IMR-90 (cell line): ENCODE measurements at regions not wholly inside any gene's neighbourhood (a gene's known extent, or its start where the extent isn't known, plus 50 kb on each side); places are given as distances from the start of the nearest gene placed in this dataset.

Experiments used
- BHLHE40 ChIP-seq: fragments of 150-350 bp; IDR thresholded peaks from 2 replicates; pipeline ENCODE4 v1.6.1; 2016; ENCODE audit warnings: mild to moderate bottlenecking, low read depth, low read length
- CEBPB ChIP-seq: IDR thresholded peaks from 2 replicates; pipeline ENCODE4 v1.6.1; 2012; ENCODE audit warnings: low read depth, low read length, improper control_type of control experiment
- MAZ ChIP-seq: IDR thresholded peaks from 2 replicates; pipeline ENCODE4 v1.6.1; 2012; ENCODE audit warnings: low read depth, mild to moderate bottlenecking, low read length, improper control_type of control experiment, moderate library complexity, borderline replicate concordance
- MXI1 ChIP-seq: IDR thresholded peaks from 2 replicates; pipeline ENCODE4 v1.6.1; 2012; ENCODE audit warnings: low read depth, mild to moderate bottlenecking, low read length, moderate library complexity, borderline replicate concordance
- POLR2A ChIP-seq: IDR thresholded peaks from 2 replicates; pipeline ENCODE4 v1.6.1; 2012; ENCODE audit warnings: mild to moderate bottlenecking, low read depth, low read length
- RAD21 ChIP-seq: IDR thresholded peaks from 2 replicates; pipeline ENCODE4 v1.6.1; 2012; ENCODE audit warnings: low read length, improper control_type of control experiment
- RCOR1 ChIP-seq: IDR thresholded peaks from 2 replicates; pipeline ENCODE4 v1.6.1; 2012; ENCODE audit warnings: mild to moderate bottlenecking, low read length, improper control_type of control experiment; ENCODE audit not compliant: insufficient replicate concordance
- RFX5 ChIP-seq: IDR thresholded peaks from 2 replicates; pipeline ENCODE4 v1.8.0; 2012; ENCODE audit warnings: low read depth, mild to moderate bottlenecking, low read length, moderate library complexity
- SMC3 ChIP-seq: fragments of 150-350 bp; IDR thresholded peaks from 2 replicates; pipeline ENCODE4 v1.6.1; 2016; ENCODE audit warnings: low read depth, mild to moderate bottlenecking, antibody characterized with exemption, low read length, moderate library complexity
- TF ChIP-seq, protein P1 (sequence below): conservative IDR thresholded peaks from 2 replicates; pipeline ENCODE4 v1.5.1; 2012; ENCODE audit warnings: mild to moderate bottlenecking, low read depth, low read length, improper control_type of control experiment
- TF ChIP-seq, protein P2 (sequence below): fragments of 150-350 bp; IDR thresholded peaks from 2 replicates; pipeline ENCODE4 v1.6.1; 2017; ENCODE audit warnings: mild to moderate bottlenecking, antibody characterized with exemption, low read length, low read depth

DNA sequence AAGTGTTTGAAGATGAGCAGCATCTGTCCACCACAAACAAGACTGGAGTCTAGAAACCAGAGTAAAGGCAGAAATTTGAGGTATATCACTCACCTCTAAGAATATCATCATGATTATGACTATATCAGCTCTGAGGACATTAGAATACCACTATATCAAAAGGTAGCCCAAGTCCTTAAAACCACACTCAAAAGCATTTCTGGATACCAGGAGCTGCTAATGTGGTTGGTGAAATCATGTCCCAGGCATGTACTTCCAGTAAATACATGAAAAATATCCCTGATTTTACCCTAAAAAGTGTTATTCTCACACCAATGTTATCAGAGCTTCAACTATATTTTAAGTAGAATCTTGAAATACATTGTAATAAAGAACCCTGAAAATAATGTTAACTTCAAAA, 136.3 kb upstream of the SMAD1 start:
- TF ChIP-seq, protein P1, sequence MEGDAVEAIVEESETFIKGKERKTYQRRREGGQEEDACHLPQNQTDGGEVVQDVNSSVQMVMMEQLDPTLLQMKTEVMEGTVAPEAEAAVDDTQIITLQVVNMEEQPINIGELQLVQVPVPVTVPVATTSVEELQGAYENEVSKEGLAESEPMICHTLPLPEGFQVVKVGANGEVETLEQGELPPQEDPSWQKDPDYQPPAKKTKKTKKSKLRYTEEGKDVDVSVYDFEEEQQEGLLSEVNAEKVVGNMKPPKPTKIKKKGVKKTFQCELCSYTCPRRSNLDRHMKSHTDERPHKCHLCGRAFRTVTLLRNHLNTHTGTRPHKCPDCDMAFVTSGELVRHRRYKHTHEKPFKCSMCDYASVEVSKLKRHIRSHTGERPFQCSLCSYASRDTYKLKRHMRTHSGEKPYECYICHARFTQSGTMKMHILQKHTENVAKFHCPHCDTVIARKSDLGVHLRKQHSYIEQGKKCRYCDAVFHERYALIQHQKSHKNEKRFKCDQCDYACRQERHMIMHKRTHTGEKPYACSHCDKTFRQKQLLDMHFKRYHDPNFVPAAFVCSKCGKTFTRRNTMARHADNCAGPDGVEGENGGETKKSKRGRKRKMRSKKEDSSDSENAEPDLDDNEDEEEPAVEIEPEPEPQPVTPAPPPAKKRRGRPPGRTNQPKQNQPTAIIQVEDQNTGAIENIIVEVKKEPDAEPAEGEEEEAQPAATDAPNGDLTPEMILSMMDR: no peak
- TF ChIP-seq POLR2A: no peak
- no peak for TF ChIP-seq SMC3
- TF ChIP-seq, protein P2, sequence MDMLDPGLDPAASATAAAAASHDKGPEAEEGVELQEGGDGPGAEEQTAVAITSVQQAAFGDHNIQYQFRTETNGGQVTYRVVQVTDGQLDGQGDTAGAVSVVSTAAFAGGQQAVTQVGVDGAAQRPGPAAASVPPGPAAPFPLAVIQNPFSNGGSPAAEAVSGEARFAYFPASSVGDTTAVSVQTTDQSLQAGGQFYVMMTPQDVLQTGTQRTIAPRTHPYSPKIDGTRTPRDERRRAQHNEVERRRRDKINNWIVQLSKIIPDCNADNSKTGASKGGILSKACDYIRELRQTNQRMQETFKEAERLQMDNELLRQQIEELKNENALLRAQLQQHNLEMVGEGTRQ: no peak
- no peak for TF ChIP-seq RAD21
- no peak for TF ChIP-seq MAZ
- no peak for TF ChIP-seq MXI1
- no peak for TF ChIP-seq BHLHE40
- TF ChIP-seq CEBPB: no peak
- TF ChIP-seq RFX5: no peak
- no peak for TF ChIP-seq RCOR1
